ENCODE measurements at regions not wholly inside any gene's neighbourhood (a gene's known extent, or its start where the extent isn't known, plus 50 kb on each side); places are given as distances from the start of the nearest gene placed in this dataset.

DNA sequence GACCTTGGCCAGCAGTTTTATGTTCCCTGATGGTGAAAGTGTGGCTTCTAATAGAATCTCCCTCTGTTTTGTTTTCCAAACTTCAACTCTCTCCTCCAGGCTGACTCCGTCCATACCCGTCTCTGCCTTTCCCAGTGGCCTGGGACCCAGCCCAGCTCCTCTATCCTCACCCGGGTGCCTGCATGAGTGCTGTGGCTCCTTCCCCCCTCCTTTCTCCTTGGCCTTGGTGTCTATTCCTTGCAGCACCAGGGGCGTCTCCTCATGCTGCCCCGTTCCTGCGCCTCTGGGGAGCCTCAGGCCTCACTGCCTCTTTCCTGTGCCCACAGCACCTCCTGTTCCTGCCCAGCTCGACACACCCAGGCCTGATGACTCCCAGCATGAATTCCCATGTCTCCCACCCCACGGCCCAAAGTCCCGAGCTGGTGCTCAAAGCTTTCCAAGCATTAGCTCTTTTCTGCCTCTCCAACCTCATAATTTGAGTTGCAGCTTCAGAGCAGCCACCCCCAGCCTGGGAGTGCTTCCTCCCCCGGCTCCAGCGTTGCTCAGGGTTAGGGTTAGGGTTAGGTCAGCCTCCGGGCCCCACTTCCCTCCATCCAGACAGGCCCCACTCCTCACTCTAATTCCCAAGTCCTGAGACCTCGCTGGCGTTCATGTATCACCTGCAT, 56.3 kb upstream of the AFDN start:
- no peak for FAIRE-seq
- ATAC-seq = no peak
- Histone ChIP-seq H3K27ac (no peak overlapping the region), H3K9me3 (no peaks in the 10 kb centered on the region), H3K4me1 (no peaks in the 10 kb centered on the region), H3K4me3 (no peak overlapping the region), H3K4me2 (no peak overlapping the region)
- no peak for DNase-seq (ENCODE audit: low read depth in 1 of 2, low spot score in 1 of 2)
- CTCF ChIA-PET = no interaction called here
- TF ChIP-seq FOSL2 (IDR thresholded peaks at IDR 0.05) (no peak), FOSL2 (CRISPR knock-in tag; IDR thresholded peaks at IDR 0.05) (no peak), RAD21 (conservative IDR thresholded peaks at IDR 0.05 in 1 of 2, IDR thresholded peaks at IDR 0.05 in 1 of 2) (no peak), CHD4 (IDR thresholded peaks at IDR 0.05; ENCODE audit: borderline replicate concordance) (no peak), PHF8 (IDR thresholded peaks at IDR 0.05; ENCODE audit: borderline replicate concordance, low read depth) (no peak), HES2 (IDR thresholded peaks at IDR 0.05) (no peak), NPAS2 (CRISPR knock-in tag; IDR thresholded peaks at IDR 0.05; ENCODE audit: borderline replicate concordance) (no peak), PBX3 (IDR thresholded peaks at IDR 0.05) (no peak), ZFP36 (IDR thresholded peaks at IDR 0.05; ENCODE audit: borderline replicate concordance, partially characterized antibody) (no peak), KDM1A (IDR thresholded peaks at IDR 0.05; ENCODE audit: low read depth) (no peak), HOXA7 (CRISPR knock-in tag; IDR thresholded peaks at IDR 0.05) (no peak), RNF2 (IDR thresholded peaks at IDR 0.05; ENCODE audit: borderline replicate concordance, low read depth) (no peak), BCL3 (IDR thresholded peaks at IDR 0.05) (no peak), MAFK (IDR thresholded peaks at IDR 0.05; ENCODE audit: partially characterized antibody) (no peak), TFCP2L1 (CRISPR knock-in tag; IDR thresholded peaks at IDR 0.05) (no peak), FOSB (CRISPR knock-in tag; IDR thresholded peaks at IDR 0.05) (no peak), FOXS1 (CRISPR knock-in tag; IDR thresholded peaks at IDR 0.05) (no peak), SMC3 (IDR thresholded peaks at IDR 0.05) (no peak)
- 54% methylated on average over 14 of the region's 14 CpGs for WGBS (ENCODE audit: missing lambda C conversion rate)
- POLR2A ChIA-PET = no interaction called here

GRCh38 chr6:167774881-167775280, 51.8 kb upstream of the AFDN start:
- ChIA-PET POLR2A (no interaction called here), CTCF (no interaction called here)
- no peaks in the 10 kb centered on the region for H3K9me3 ChIP-seq
- FAIRE-seq (no peak), ATAC-seq (no peak), DNase-seq (ENCODE audit: low read depth in 1 of 2, low spot score in 1 of 2) (no peak)
- H3K4me2 ChIP-seq = no peak overlapping the region
- H3K4me1 ChIP-seq = no peaks in the 10 kb centered on the region
- H3K4me3 ChIP-seq = no peak overlapping the region
- TF ChIP-seq CEBPB (IDR thresholded peaks at IDR 0.05) (no peak), ZNF302 (CRISPR knock-in tag; IDR thresholded peaks at IDR 0.05) (no peak), RAD21 (conservative IDR thresholded peaks at IDR 0.05 in 1 of 2, IDR thresholded peaks at IDR 0.05 in 1 of 2) (no peak), MAZ (IDR thresholded peaks at IDR 0.05; ENCODE audit: borderline replicate concordance, low read depth, low read length) (no peak), CBX2 (IDR thresholded peaks at IDR 0.05; ENCODE audit: borderline replicate concordance, low read depth) (no peak), CHD4 (IDR thresholded peaks at IDR 0.05; ENCODE audit: borderline replicate concordance) (no peak), BHLHE40 (IDR thresholded peaks at IDR 0.05; ENCODE audit: low read depth, low read length) (no peak), HDAC2 (IDR thresholded peaks at IDR 0.05) (no peak), TP53 (CRISPR knock-in tag; IDR thresholded peaks at IDR 0.05) (no peak), HOXB5 (CRISPR knock-in tag; IDR thresholded peaks at IDR 0.05) (no peak), NPAS2 (CRISPR knock-in tag; IDR thresholded peaks at IDR 0.05; ENCODE audit: borderline replicate concordance) (no peak)
- TF ChIP-seq, protein P1, sequence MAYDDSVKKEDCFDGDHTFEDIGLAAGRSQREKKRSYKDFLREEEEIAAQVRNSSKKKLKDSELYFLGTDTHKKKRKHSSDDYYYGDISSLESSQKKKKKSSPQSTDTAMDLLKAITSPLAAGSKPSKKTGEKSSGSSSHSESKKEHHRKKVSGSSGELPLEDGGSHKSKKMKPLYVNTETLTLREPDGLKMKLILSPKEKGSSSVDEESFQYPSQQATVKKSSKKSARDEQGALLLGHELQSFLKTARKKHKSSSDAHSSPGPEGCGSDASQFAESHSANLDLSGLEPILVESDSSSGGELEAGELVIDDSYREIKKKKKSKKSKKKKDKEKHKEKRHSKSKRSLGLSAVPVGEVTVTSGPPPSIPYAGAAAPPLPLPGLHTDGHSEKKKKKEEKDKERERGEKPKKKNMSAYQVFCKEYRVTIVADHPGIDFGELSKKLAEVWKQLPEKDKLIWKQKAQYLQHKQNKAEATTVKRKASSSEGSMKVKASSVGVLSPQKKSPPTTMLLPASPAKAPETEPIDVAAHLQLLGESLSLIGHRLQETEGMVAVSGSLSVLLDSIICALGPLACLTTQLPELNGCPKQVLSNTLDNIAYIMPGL (CRISPR knock-in tag; IDR thresholded peaks at IDR 0.05; ENCODE audit: borderline replicate concordance) = no peak
- TF ChIP-seq, protein P2, sequence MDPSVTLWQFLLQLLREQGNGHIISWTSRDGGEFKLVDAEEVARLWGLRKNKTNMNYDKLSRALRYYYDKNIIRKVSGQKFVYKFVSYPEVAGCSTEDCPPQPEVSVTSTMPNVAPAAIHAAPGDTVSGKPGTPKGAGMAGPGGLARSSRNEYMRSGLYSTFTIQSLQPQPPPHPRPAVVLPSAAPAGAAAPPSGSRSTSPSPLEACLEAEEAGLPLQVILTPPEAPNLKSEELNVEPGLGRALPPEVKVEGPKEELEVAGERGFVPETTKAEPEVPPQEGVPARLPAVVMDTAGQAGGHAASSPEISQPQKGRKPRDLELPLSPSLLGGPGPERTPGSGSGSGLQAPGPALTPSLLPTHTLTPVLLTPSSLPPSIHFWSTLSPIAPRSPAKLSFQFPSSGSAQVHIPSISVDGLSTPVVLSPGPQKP (IDR thresholded peaks at IDR 0.05; ENCODE audit: low read depth, low read length) = no peak
- H3K27ac ChIP-seq = no peak overlapping the region
- 89% methylated on average over 11 of the region's 11 CpGs for WGBS (ENCODE audit: missing lambda C conversion rate)
